HS-5 (cell line): ENCODE measurements at regions not wholly inside any gene's neighbourhood (a gene's known extent, or its start where the extent isn't known, plus 50 kb on each side); places are given as distances from the start of the nearest gene placed in this dataset.
"Not testable (repeated sequence)": the region's sequence is repeated elsewhere in the genome, so short reads cannot be mapped to it uniquely, and the experiment has no call there.

Source experiments
- DNase-seq: peaks from one replicate; pipeline ENCODE4 v3.0.0-alpha.2; 2012; ENCODE audit warnings: low read depth

GRCh38 chr2:77725045-77725444, 202.9 kb upstream of the LRRTM4 start:
- no peak for DNase-seq

DNA sequence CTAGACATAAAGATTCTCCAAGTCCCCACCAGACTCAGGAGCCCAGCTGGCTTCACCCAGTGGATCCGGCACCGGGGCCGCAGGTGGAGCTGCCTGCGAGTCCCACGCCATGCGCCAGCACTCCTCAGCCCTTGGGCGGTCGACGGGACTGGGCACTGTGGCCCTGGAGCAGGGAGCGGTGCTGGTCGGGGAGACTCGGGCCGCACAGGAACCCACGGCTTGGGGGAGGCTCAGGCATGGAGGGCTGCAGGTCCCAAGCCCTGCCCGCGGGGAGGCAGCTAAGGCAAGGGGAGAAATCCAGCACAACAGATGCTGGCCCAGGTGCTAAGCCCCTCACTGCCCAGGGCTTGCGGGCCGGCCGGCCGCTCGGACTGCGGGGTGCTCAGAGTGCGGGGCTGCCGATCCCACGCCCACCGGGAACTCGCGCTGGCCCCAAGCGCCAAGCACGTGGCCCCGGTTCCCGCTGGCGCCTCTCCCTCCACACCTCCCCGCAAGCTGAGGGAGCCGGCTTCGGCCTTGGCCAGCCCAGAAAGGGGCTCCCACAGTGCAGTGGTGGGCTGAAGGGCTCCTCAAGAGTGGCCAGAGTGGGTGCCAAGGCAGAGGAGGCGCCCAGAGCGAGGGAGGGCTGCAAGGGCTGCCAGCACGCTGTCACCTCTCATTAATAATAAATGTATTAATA, 212.6 kb upstream of the LRRTM4 start:
- DNase-seq = not testable (repeated sequence)

DNA sequence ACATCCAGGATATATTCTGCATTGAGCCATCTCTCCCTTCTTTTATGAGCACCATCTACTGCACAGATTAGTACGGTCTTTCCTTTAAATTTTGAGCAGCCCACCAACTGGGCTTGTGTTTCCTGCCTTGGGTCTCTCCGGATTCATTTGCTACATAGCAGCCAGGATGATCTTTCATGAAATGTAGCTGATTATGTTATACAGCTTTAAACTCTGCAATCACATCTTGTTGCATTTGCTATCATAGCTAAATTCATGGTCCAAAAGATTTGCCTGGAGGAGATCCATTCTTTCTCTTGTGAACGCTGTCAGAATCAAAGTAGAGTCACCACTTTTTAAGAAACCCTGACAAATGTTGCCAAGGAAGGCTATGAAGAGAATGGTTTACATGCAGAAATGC, 215.1 kb upstream of the LRRTM4 start:
- no peak for DNase-seq

- DNase-seq = no peak
These were observed 224.6 kb upstream of the LRRTM4 start for GRCh38 chr2:77746780-77747179.

GRCh38 chr2:77753710-77754345, 231.7 kb upstream of the LRRTM4 start:
- not testable (repeated sequence) for DNase-seq

GRCh38 chr2:77767388-77768076, 245.4 kb upstream of the LRRTM4 start:
- DNase-seq = no peak

DNA sequence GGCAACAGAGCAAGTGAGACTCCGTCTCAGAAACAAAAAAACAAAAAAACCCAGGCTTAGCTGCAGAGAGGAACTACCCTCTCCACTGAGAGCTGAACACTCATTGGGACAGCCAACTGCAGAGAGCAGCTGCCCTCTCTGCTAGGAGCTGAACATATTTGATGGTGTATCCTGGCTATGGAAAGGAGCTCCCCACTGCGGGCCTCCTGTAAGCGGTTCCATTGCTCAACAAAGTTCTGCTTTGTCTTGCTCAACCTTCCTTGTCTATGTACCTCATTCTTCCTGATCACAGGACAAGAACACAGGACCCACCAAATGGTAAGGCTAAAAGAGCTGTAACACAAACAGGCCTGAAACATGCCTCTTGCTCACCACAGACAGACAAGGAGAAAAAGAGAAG, 246.3 kb upstream of the LRRTM4 start:
- DNase-seq = no peak

GRCh38 chr2:77778917-77779316, 256.7 kb upstream of the LRRTM4 start:
- DNase-seq = no peak

- not testable (repeated sequence) for DNase-seq
These were observed 271.3 kb upstream of the LRRTM4 start for GRCh38 chr2:77793500-77793899.

DNA sequence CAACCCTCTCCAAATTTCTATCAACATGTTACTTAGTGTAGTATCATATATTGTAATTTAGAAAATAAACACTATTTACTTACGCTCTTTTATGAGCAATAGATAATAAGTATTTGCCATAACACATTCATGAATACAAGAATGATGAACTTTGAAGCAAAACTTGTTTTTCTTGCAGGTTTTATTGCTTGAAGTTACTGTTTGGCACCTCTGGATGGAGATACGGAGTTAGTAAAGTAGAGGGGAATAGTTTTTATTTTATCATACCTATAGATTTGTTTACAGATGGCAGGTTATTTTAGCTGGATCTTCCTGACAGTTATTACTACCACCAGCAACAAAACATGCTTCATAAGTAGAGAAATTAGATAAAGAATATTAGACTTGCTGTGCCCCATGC, 274.2 kb upstream of the LRRTM4 start:
- DNase-seq = no peak

- DNase-seq = no peak
These were observed 274.9 kb upstream of the LRRTM4 start for GRCh38 chr2:77797088-77797487.

GRCh38 chr2:77800410-77800809, 278.2 kb upstream of the LRRTM4 start:
- DNase-seq = no peak

GRCh38 chr2:77807531-77808215, 285.5 kb upstream of the LRRTM4 start:
- peak; percentile 30 for DNase-seq

DNA sequence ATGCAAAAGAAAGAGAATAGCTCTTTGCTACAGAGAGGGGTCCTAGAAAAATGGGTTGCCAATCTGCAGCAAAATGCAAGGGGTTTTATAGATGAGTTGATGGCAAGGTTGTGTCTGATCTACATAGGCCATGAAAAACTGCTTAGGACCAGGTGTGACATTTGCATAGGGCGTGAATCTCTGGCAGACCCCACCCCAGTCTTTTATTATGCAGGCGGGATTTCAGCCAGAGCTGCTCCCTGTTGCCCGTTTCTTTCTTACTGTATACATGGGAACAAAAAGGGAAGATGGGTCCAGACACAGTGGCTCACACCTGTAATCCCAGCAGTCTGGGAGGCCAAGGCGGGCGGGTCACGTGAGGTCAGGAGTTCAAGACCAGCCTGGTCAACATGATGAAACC, 286.4 kb upstream of the LRRTM4 start:
- no peak for DNase-seq

GRCh38 chr2:77813599-77813998, 291.4 kb upstream of the LRRTM4 start:
- DNase-seq = no peak

GRCh38 chr2:77816618-77817017, 294.4 kb upstream of the LRRTM4 start:
- DNase-seq = no peak

DNA sequence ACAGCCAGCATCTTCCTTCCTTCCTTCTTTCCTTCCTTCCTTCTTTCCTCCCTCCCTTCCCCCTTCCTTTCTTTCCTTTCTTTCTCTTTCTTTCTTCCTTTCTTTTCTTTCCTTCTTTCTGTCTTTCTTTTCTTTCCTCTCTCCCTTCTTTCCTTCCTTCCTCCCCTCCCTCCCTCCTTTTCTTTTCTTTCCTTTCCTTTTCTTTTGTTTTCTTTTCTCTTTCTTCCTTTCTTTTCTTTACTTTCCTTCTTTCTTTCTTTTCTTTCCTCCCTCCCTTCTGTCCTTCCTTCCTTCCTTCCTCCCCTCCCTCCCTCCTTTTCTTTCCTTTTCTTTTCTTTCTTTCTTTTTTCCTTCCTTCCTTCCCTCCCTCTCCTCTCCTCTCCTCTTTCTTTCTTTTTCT, 296.0 kb upstream of the LRRTM4 start:
- DNase-seq = no peak

GRCh38 chr2:77823028-77823427, 300.9 kb upstream of the LRRTM4 start:
- DNase-seq = no peak

GRCh38 chr2:77831060-77831459, 308.9 kb upstream of the LRRTM4 start:
- DNase-seq = no peak

DNA sequence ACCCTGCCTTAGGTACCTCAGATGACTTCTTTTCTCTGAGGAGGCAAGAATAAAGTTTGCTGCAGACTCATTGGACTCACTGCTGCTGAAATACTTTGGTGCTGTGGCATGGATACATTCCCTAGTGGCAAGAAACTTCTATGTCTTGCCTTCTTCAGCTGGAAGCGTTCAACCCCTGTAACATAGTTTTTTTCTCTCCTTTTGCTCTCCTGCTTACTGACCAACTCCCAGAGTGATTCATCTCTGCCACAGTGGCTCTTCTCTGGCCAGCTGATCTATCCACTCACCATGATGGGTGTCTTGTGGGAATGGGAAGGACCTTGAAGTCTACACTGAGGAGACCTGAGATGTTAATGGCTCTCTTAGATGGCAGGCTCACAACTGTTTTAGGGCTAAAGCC, 309.3 kb upstream of the LRRTM4 start:
- DNase-seq = no peak

DNA sequence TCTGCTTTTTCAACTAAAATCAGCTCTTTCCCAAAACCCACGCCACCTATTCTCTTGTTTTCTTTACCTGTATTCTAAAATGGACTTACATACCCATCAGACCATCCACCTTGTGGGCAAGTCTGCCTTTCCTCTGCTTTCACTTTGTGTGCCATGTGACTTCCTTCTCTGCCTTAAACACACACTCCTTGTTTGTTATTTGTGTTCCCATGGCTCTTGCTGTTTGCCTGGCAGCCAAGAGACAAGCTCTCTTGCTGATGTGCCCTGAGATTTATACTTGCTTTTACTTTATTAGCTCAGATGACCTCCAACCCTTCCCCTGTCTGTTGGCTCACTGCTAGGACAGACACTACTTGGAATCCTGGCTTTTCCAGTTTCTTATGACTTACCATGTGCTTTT, 309.7 kb upstream of the LRRTM4 start:
- no peak for DNase-seq

DNA sequence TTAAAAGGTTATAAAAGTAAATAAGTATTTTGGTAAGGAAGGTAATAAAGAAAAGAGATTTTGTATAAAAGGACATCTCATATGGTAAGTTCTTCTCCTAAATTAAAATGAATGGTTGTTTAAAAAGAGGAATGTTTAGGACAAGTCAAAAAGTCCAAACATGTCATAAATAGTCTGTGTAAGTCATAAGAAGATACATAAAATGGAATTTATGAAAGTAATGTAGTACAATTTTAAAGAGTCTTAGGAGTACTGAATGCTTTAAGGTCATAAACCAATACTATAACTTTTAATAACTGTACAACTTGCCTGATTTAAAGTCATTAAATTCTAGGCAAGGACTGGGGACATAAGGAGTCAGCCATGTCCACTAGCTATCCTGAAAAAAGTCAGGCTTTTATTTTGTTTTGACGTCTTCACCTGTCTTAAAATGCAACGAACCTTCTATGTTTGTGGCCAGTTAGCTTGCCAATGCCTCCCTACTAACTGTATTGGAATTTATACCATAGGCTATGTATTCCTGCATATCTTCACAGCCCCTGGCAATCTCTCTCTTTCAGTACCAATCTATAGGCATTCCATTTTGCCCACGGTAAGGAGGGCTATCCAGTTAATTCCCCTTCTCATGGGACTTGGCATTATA, 312.3 kb upstream of the LRRTM4 start:
- DNase-seq = no peak
